CMK (cell line): ENCODE measurements at regions not wholly inside any gene's neighbourhood (a gene's known extent, or its start where the extent isn't known, plus 50 kb on each side); places are given as distances from the start of the nearest gene placed in this dataset.

Source experiments
- DNase-seq: peaks from one replicate; pipeline ENCODE4 v3.0.0-alpha.2; 2010; ENCODE audit warnings: low read depth

DNA sequence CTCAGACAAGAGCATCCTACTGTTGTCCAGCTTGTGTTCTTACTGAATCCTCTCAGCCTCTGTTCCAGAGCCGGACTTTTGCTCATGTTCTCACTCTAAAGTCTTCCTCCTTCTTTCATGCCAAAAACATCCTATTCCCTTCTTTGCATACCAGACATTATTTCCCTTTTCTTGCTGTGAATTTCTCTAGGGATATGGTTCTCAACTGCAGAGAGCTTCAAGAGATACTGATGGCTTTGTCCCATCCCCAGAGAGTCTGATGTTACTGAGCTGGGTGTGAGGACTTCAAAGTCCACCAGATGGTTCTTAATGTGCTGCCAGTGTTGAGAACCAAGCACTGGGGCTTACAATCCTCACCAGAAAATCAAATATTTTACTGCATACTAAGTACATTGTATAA, 98.6 kb upstream of the FER start:
- DNase-seq = no peak

DNA sequence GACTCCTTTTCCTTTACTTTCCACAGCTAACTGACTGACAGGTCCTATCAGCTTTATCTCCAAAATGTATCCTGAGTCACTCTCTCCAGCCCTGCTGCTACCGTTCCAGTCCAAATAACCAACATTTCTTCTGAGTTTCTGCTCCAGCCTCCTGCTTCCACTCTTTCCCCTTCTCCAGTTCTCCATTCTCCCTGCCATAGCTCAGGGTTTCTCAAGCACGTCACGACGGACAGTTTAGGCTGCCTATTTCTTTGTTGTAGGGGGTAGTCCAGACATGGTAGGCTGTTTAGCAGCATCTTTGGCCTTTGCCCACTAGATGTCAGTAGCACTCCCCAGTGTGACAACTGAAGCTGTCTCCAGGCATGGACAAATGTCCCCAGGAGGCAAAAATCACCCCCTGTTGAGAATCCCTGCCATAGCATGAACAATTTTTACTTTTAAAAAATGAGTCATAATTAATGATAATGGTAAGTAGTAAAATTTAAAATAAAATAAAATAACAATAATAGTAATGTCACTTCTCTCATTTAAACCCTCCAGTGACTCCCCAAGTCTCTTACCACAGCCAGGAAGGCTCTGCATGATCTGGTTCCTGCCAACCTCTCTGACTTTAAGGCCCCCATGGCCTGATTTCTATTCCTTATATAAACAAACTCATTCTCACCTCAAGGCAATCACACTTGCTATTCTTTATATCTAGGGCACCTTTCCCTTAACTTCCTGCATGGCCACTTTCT, 105.4 kb upstream of the FER start:
- peak; percentile 36 for DNase-seq

DNA sequence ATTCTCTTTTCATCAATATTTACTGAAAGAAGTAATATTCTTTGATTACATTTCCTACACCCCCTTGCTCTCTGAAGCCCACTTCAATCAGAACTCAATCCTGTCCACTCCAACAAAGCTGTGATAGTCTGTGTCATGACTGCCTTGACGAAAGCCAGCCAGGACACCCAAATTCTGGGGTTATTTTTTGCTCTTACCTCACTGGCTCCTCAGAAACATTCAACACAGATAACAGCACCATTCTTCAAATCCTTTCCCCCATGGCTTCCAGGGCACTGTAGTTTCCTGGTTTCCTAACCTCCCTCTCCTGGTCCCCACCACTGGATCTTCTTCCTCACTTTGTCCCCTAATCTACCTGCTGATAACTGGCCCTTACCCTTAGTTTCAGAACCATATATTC, 106.1 kb upstream of the FER start:
- DNase-seq = no peak

DNA sequence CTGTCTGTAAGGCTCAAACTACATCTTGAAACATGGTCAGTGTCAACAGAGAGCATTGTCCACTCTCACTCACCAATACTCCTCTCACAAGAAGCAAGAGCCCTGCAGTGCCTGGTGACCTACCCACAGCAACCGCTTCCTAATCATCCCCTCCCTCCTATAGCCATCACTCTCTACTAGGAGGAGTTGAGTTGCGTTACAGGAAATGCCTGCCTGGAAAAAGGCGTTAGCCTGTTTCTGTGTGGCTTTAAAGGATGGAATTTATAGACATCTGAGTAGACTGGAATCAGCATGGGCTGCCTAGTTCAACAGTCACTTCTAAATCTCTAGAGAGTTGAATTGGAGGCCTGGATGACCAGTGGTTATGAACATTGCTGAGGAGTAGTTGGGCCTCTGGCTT, 108.3 kb upstream of the FER start:
- DNase-seq = no peak

DNA sequence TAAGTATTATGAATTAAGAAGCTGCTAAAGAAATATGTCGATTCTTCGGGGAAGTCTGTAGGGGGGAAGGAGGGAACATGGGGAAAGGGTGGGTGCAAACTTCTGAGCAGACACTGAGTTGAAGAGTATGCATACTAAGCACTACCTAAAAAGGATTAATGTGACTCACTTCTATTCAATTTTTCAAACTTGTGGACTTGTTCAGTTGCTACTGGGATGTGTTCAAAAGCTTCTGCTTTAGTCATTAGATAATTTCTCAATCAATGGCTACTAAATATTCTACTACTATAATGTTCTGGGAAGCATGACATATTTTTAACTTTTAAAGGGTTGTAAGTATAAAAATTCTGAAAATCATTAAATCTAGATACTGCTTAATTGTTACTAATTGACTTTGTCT, 109.7 kb upstream of the FER start:
- no peak for DNase-seq

DNA sequence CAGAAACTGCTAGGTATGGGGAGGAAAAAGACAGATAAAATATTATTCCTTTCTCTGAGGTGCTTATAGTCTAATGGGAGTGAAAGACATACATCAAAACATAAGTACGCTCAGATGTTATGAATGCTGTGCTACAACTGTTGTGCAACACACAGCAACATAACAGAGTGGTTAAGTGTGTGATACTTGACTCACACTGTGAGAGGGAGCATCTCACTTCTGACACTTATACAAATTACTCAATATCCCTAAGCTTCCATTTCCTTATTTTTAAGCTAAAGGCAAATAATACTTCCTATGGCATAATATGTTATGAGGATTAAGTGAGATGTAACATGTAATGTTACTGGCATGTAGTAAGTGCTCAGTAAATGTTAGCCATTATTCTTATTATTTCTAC, 110.6 kb upstream of the FER start:
- no peak for DNase-seq

DNA sequence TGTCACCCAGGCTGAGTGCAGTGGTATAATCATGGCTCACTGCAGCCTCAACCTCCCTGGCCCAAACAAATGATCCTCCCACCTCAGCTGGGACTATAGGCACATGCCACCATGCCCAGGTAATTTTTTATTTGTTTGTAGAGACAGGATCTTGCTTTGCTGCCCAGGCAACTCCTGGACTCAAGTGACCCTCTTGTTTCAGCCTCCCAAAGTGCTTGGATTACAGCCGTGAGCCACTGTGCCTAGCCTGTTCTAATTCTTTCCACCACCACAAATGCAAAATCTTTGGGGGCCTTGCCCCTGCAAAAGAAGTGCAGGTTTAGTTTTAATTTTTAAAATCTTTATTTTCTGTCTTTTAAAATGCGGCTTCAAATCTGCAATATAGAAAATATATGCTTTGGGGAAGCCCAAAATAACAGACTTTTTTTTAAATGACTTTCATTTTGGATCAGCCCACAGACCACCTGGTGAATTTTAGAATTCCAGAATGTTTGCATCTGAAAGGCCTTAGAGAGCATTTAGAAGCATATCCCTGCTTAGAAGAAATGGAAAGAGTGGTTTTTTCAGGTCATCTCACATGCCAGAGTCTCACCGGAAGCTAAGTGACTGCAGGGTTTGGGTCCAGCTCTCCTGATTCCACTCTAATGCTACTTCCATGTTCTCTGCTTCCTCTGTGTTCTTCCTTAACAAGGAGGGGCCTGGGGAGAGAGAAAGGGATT, 111.4 kb upstream of the FER start:
- no peak for DNase-seq

DNA sequence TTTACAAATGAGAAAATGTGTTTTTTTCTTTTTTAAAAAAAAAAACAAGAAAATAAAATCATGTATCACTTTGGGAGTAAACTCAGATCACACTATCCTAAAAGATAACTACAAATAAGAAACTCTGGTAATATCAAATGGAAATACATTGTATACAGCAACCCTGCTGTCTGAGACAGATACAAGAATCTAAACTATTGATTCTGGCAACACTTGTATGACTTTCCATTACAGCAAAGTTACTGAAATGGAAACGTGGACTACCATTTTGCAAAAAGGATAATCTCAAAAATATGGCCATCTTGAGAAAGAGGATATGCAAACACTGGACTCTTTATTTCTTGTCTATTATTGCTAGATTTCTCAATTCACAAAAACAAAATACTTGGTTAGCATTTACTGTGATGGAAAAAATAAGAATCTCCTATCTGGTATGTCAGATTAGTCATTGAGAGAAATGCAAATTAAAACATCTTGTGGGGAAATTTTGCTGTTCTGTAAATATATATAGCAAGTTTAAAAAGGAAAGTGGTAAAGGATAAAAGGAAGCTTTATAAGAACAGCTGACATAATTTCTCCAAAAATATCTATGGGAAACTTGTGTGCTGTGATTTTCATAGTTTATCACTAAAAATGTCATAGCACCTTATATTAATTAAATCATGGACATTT, 112.9 kb upstream of the FER start:
- no peak for DNase-seq

DNA sequence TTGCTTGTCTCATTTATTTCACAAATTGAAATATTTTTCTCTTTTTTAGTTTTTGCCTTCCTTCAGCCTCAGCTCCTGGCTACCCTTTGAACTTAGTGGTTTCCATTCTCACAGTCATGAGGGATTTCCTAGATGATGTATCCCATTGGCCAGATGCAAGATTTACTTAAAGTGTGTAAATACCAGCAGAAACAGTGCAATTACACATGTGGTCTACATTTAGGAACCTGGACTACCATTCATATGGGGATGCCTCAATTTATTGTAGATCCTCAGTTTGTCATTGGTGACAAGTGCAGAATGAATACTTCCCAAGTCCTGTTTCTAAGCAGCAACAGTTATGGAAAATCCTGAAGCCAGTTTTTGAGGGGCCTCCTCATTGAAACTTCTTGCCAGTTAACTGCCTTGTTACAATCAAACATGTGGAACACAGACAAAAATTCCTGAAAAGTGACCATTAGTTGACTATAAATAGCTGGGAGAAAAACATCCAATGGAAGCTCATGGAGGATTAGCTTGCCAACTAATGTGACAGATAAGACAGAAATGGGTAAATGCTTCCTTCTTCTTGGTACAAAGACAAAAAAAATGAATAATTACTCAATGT, 113.6 kb upstream of the FER start:
- no peak for DNase-seq

DNA sequence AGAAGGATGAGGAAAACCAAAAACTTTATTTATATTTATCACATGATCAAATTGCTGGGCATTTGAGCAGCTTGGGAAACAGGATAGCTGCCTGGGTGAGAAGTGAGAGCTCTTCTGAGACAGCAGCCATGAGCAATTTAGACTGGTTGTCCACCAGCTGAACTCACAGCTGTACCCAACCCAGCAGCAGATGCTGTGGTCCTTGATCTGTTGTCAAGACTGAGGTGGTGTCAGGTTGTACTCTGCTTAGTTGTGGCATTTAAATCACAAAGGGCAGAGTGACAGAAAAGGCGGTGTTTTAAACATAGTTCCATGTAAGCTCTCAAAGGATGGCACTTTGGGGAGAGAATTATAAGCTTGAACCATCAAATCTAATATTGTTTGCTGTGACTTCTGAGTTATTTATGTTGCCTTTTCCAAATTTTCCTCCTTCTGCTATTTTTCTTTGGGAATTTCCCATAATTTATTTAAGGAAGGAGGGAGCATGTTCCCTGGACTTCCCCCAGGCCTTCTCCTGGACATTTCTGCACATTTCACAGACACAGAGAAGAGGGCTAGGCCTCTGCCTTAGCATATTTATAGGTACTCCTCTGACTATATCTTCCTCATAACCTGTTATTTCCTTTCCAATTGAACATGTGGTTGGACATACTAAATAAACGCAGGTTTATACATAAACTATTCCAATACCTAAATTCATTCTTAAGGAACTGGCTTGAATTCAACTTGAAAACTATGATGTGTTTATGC, 117.7 kb upstream of the FER start:
- no peak for DNase-seq

DNA sequence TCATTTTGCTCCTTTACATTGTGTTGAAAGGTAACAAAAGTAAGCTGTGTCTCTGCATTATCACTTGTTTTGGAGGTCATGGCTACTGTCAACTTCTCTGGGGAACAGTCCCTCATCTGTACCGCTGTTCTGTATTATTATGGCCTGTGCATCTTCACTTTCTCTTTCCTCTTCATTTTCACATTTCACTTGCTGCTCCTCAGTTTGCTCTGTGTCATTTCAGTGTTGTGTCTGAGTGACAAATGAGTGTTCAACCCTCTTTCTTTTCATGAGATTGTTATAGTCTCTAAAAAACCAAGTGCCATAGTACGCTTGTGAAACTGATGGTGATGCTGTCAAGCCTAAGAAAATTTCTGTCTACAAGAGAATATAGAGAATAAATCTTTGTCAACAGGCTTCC, 122.0 kb upstream of the FER start:
- DNase-seq = no peak

DNA sequence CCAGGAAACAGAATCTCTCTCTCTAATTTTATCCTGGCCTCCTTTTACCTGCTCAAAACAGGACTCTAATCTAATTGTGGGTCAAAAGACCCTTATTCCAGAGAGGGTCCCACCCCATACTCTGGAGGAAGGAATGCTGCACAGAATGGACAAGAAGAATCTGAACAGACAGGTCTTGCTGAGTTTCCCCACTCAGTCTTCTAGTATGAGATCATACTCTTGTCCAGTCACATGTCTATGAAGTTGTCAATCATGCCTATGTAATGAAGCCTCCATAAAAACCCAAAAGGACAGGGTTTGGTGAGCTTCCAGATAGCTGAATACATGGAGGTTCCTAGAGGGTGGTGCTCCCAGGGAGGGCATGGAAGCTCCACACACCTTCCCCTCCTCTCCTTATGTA, 123.9 kb upstream of the FER start:
- DNase-seq = no peak

DNA sequence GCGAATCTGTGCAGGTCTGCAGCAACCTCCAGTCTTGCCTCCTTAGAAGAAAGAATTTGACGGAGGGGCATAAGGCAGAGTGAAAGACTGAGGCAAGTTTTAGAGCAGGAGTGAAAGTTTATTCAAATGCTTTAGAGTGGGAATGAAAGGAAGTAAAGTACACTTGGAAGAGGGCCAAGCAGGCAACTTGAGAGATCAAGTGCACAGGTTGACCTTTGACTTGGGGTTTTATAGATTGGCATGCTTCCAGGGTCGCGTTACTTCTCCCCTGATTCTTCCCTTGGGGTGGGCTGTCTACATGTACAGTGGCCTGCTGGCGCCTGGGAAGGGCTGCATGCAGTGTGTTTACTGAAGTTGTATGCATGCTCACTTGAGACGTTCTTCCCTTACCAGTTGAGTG, 127.2 kb upstream of the FER start:
- DNase-seq = no peak

DNA sequence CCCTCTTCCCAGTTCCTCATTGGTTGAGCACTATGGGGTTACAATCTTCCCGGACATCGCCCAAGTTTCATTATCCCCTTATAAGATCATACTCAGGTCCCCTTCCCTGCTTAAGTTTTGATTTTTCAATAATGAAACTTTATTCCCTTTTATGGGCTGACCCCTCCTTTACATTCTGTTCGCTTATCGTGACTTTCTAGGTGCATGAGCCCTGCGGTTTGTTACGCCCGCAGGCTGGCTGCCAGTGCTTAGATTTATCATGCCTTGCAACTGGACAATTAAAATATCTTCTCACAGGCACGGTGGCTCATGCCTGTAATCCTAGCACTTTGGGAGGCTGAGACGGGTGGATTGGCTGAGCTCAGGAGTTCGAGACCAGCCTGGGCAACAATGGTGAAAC, 127.9 kb upstream of the FER start:
- no peak for DNase-seq

DNA sequence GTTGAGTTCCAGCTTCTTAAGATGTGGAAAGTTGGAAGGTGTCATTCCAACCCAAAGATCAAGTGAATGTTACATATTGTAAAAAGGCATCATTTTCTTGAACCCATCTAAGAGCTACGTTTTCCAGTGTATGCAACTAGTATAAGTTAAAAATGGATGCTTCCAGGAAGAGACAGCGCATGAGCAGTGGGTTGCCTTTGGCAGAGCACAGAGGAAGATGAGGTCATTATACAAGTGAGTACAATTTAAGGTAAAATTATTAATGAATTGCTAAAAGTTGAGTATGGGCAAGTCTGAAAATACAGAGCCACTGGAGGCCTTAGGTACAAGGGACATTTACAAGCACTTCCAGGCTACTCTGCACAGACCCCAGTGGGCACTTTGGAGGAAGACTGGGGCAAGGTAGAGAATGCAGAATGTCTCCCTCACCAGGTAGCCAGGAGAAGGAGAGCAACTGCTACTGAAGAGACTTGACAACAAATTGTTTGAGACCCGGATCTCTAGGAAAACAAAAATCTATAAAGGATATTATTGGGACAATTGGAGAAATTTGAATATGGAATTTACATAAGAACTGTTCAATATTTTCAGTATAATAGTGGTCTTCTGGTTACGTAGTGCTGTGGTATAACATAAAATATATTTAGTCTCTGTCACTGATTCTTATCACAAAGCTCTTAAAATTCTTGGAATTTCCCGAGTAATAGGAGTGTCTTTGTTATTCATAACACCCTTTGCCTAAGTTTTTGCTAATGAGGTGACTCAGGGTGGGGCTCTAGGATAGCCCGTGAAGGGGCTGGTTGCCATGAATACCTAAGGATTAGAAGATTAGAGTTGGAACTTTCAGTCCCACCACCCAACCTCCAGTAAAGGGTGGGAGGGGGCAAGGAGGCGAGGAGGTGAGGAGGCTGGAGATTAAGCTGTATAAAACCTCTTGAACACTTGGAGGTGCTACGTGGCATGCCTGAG, 129.9 kb upstream of the FER start:
- no peak for DNase-seq

DNA sequence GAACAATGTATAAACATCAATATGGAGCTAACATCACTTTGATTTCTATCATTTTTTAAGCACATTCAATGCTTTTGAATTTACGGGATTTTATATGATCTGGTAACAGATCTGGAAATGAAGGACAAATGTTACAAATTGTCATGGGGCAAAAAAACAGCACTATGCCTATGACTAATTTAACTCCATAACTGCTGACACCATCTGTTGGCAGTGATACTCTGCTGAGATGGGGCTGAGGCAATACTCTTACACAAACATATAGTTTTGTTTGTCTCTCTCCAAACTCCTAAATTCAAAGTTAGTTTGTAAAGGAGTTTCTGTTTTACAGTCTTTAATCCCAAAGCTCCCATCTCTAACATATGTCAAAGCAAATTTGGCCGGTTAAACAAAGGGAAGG, 132.5 kb upstream of the FER start:
- DNase-seq = no peak

DNA sequence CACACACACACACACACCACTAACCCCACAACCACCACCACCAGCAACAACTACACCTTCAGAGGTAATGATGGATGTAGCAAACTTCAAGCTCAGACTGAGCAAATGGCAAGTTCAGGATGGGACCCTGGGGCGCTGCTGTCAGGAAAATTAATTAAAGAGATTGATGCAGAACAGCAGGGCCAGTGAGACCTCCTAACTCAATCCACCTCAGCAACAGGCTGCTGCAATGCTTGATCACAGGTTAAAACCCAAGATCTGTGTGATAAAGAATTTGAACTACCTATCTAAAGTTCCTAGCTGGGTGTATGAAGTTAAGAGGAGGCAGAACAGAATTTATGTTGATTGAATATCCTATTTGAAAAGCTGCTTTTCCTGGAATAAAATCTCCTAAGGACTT, 140.3 kb upstream of the FER start:
- no peak for DNase-seq

DNA sequence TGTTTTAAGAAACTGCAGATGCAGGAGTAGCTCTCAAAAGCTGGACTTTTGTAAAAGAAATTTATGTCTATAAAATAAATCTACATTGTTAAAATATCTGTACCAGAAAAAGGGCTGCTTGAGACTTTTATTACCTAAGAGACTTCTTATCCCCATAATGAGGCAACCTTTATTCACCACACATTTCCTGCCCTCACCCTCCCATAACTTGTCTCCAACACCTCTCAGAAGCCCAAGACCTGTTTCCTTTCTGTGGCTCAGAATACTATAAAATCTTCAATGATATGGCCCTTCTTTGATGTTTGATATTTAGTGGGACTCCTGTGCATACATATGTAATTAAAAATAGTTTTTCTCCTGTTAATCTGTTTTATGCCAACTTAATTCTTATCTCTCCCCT, 141.5 kb upstream of the FER start:
- DNase-seq = no peak

DNA sequence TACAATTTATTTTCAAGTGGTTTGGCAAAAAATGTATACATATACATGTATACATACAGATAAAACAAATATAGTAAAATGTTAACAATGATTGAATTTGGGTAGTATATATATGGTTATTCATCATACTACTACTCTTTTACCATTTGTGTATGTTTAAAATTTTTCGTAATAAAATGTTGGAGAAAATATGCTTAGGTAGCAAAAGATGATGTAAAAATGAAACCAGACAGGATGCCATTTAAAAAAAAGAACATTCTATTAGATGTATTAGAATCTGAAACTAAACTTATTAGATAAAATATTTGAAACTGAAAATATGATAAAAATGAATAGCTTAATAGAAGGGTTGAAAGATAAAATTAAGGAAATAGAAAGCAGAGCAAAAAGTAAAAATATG, 144.9 kb upstream of the FER start:
- no peak for DNase-seq

DNA sequence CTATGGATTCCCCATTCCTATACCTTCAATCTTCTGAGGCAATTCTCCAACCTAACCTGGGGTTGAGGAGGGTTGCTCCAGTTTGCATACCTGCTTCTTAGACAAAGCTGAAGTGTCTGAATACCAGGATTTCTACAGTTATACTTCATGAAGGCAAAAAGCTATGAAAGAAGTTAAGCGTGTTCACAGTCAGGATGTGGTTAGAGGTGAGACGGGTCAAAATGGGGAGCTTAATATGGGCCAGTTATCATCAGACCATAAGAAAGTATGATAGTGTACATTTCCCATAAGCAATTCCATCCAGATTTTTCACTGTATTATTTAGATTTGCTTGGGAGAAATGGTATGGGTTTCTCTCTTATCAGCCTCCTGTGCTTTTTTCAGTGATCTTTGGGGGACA, 156.9 kb upstream of the FER start:
- no peak for DNase-seq

DNA sequence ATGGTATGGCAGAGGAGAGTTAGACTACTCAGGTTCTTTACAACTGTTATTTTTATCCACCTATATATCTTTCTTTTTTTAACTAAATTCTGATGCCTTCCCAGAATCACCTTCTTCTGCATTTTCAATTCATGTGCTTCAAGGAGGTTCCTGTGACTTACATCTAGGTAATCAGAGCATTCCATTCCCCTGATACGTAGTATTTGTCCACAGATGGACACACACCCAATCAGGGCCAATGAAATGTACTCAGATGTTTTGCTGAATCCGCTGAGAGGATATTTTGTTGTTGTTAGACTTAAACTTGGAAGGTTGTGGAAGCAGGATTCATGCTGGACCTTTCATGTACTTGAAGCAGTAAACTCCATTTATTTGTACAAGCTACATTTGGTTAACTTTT, 159.4 kb upstream of the FER start:
- no peak for DNase-seq
